GM12878 (cell line): ENCODE measurements at regions not wholly inside any gene's neighbourhood (a gene's known extent, or its start where the extent isn't known, plus 50 kb on each side); places are given as distances from the start of the nearest gene placed in this dataset.

Experiments
- ATAC-seq: fragments of 200-7000 bp; cut with Tn5 transposase; 3 replicates; pipeline ENCODE4 v1.9.1; 2020; ENCODE audit warnings: mild to moderate bottlenecking, moderate library complexity
- BruUV-seq: library from RNA; stranded (reverse); fragments of 400-500 nt; replicated peaks from 2 replicates; lab custom pipeline; 2021; lab: Mats Ljungman, UMichigan
- CTCF ChIA-PET: fragments of 300-600 bp; sonication (Branson Sonifier 250); formaldehyde crosslinking; extraction: SDS; loops from one replicate; lab custom pipeline; 2021; ENCODE audit warnings: inconsistent platforms; lab: Yijun Ruan, JAX
- POLR2A ChIA-PET: fragments of 350-600 bp; formaldehyde crosslinking; extraction: SDS; loops from one replicate; lab custom pipeline; 2021; ENCODE audit warnings: inconsistent platforms; lab: Charles Lee
- RAD21 ChIA-PET: fragments of 300-600 bp; sonication (Branson Sonifier 250); formaldehyde crosslinking; loops from one replicate; lab custom pipeline; 2023; ENCODE audit warnings: antibody characterized with exemption; ENCODE audit not compliant: unreplicated experiment; lab: Charles Lee
- SMC1A ChIA-PET: fragments of 300-600 bp; sonication (Branson Sonifier 250); formaldehyde crosslinking; loops from one replicate; lab custom pipeline; 2023; ENCODE audit not compliant: unreplicated experiment, uncharacterized antibody; lab: Charles Lee
- DNase-seq: peaks from one replicate; pipeline ENCODE4 v3.0.0-alpha.2; 2011; ENCODE audit warnings: low read depth, low spot score
- FAIRE-seq: peaks from 3 replicates; lab custom pipeline; 2011; peaks lifted over from hg19 to GRCh38; lab: Jason Lieb, UNC
- H2AFZ ChIP-seq: 2 replicates; pipeline ENCODE4 v1.6.0; 2011; ENCODE audit warnings: low read depth, low read length, control low read depth; ENCODE audit not compliant: control insufficient read depth
- H3K27ac ChIP-seq: 2 replicates; pipeline ENCODE4 v1.5.1; 2011; ENCODE audit warnings: control low read depth; ENCODE audit not compliant: control insufficient read depth, insufficient read depth
- H3K27me3 ChIP-seq, 2 experiments: replicated peaks in 1 of 2; 2 replicates each; pipeline versions ENCODE4 v1.6.0 to v1.6.1; 2011; ENCODE audit warnings: low read length in 1 of 2; ENCODE audit not compliant: control insufficient read depth in 2 of 2, insufficient read depth in 2 of 2
- H3K36me3 ChIP-seq, 2 experiments: 2 replicates each; pipeline ENCODE4 v1.5.1; 2011; ENCODE audit warnings: low read length in 1 of 2; ENCODE audit not compliant: control insufficient read depth in 2 of 2, insufficient read depth in 2 of 2
- H3K4me1 ChIP-seq: 2 replicates; pipeline ENCODE4 v1.6.1; 2011; ENCODE audit warnings: mild to moderate bottlenecking, low read length, moderate library complexity, mixed read lengths; ENCODE audit not compliant: control insufficient read depth, insufficient read depth
- H3K4me2 ChIP-seq: 2 replicates; pipeline ENCODE4 v1.6.0; 2011; ENCODE audit warnings: control low read depth; ENCODE audit not compliant: control insufficient read depth, insufficient read depth
- H3K4me3 ChIP-seq: fragments of 200-600 bp; sonication (generic); 2 replicates; pipeline ENCODE4 v1.5.1; 2016
- H3K79me2 ChIP-seq: 2 replicates; pipeline ENCODE4 v1.6.0; 2011; ENCODE audit warnings: low read length; ENCODE audit not compliant: control insufficient read depth, insufficient read depth
- H3K9ac ChIP-seq: 2 replicates; pipeline ENCODE4 v1.8.0; 2011; ENCODE audit warnings: low read length, control low read depth, mixed read lengths; ENCODE audit not compliant: control insufficient read depth, insufficient read depth
- H3K9me3 ChIP-seq: replicated peaks from 3 replicates; pipeline ENCODE4 v1.5.1; 2011; ENCODE audit warnings: mild to moderate bottlenecking, low read length; ENCODE audit not compliant: control insufficient read depth, insufficient read depth
- H4K20me1 ChIP-seq: 2 replicates; pipeline ENCODE4 v1.6.0; 2011; ENCODE audit not compliant: control insufficient read depth, insufficient read depth
- BMI1 ChIP-seq: fragments of 450-650 bp; IDR thresholded peaks from 2 replicates; pipeline ENCODE4 v1.6.1; 2016; ENCODE audit warnings: mild to moderate bottlenecking, moderate library complexity, borderline replicate concordance
- CBX3 ChIP-seq: fragments of 200-600 bp; sonication (generic); IDR thresholded peaks from 2 replicates; pipeline ENCODE4 v1.6.1; 2016; ENCODE audit warnings: low read depth, borderline replicate concordance
- CEBPB ChIP-seq, 2 experiments: fragments of 150-350 bp in 1 of 2; IDR thresholded peaks; 2 replicates each; pipeline ENCODE4 v1.6.1; 2012 to 2014; ENCODE audit warnings: low read depth in 2 of 2, low read length in 2 of 2, borderline replicate concordance in 1 of 2, inconsistent platforms in 1 of 2
- CREB1 ChIP-seq: IDR thresholded peaks from 2 replicates; pipeline ENCODE4 v1.6.1; 2012; ENCODE audit warnings: low read depth, mild to moderate bottlenecking, inconsistent platforms
- HCFC1 ChIP-seq: fragments of 150-350 bp; IDR thresholded peaks from 2 replicates; pipeline ENCODE4 v1.6.1; 2014; ENCODE audit warnings: low read length
- POLR2AphosphoS5 ChIP-seq: IDR thresholded peaks from 2 replicates; pipeline ENCODE4 v1.6.1; 2011; ENCODE audit warnings: mild to moderate bottlenecking, low read length, inconsistent platforms
- RBBP5 ChIP-seq: fragments of 200-600 bp; sonication (generic); conservative IDR thresholded peaks from 2 replicates; pipeline ENCODE4 v1.6.1; 2016
- SMARCA5 ChIP-seq: fragments of 450-650 bp; IDR thresholded peaks from 2 replicates; pipeline ENCODE4 v1.6.1; 2017; ENCODE audit warnings: mild to moderate bottlenecking
- WGBS: methylation state at CpG from one replicate; pipeline ENCODE4 v1.1.6; 2016; ENCODE audit warnings: low lambda C conversion rate; ENCODE audit not compliant: insufficient replicate concordance, insufficient coverage; ENCODE audit errors: missing lambda C conversion rate; 5-methylcytosine and 5-hydroxymethylcytosine counted together
- in situ Hi-C: fragments of 300-500 bp; cut with MboI; formaldehyde crosslinking; loops from 9 replicates; pipeline ENCODE4 v1.14.3; 2018; ENCODE audit warnings: mixed read lengths
- intact Hi-C: fragments of 100-400 bp; cut with micrococcal nuclease; formaldehyde crosslinking; loops from one replicate; pipeline ENCODE4 v1.14.2; 2022; ENCODE audit not compliant: unreplicated experiment
- TF ChIP-seq, protein P1 (sequence below): fragments of 150-350 bp; IDR thresholded peaks from 2 replicates; pipeline ENCODE4 v1.6.1; 2014; ENCODE audit warnings: mild to moderate bottlenecking, low read depth, low read length
- TF ChIP-seq, protein P2 (sequence below): IDR thresholded peaks from 2 replicates; pipeline ENCODE4 v1.6.1; 2012; ENCODE audit warnings: improper control_type of control experiment, low read depth, low read length; ENCODE audit not compliant: insufficient replicate concordance
- TF ChIP-seq, protein P3 (sequence below): IDR thresholded peaks from 2 replicates; pipeline ENCODE4 v1.6.1; 2012; ENCODE audit warnings: low read depth, low read length, improper control_type of control experiment

DNA sequence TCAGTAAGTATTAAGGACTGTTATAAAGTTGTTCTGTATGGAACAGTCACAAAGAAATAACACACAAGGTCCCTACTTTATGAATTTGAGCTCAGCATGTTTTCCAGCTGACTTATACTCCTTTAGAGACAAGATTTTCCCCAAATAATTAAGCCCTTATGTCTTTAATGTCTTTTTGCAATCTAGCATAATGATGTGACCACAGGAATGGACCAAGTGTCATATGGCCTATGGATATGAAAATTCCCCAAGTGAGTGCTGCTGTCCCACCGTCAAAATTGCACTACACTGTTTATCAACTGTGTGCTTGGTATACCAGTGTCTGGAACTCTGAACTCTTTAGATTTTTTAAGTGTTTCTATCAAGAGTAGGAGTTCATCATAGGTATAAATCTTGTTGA lies 369.6 kb downstream of the PID1 start:
- no peak overlapping the region for H3K4me2 ChIP-seq
- SMC1A ChIA-PET: no interaction called here
- no peaks in the 10 kb centered on the region for H3K79me2 ChIP-seq
- H3K27ac ChIP-seq: no peak overlapping the region
- H3K36me3 ChIP-seq: no peaks in the 10 kb centered on the region
- in situ Hi-C loops: no loop called here
- H3K9ac ChIP-seq: no peak overlapping the region
- H3K9me3 ChIP-seq: no peaks in the 10 kb centered on the region
- POLR2A ChIA-PET: no interaction called here
- no peak for DNase-seq
- H3K27me3 ChIP-seq: no peaks in the 10 kb centered on the region
- no TSS peak for BruUV-seq
- H3K4me1 ChIP-seq: no peaks in the 10 kb centered on the region
- no peak for TF ChIP-seq CEBPB (IDR thresholded peaks at IDR 0.05; ENCODE audit: borderline replicate concordance in 1 of 2, low read depth in 2 of 2, low read length in 2 of 2)
- TF ChIP-seq CREB1: no peak
- TF ChIP-seq, all 136 proteins: peak for 0
- ChIA-PET RAD21 (no interaction called here), CTCF (interaction anchor here (0.7 kb wide), 1 partner anchor 22 kb away, joined by 3 read pairs; no protein-coding TSS in a partner anchor)
- ATAC-seq (no peak), FAIRE-seq (no peak)
- 38% methylated on average over 1 of the region's 1 CpG for WGBS
- Histone ChIP-seq H3K4me3 (no peak overlapping the region), H4K20me1 (no peaks in the 10 kb centered on the region), H2AFZ (no peak overlapping the region)
- intact Hi-C loops: no loop called here

DNA sequence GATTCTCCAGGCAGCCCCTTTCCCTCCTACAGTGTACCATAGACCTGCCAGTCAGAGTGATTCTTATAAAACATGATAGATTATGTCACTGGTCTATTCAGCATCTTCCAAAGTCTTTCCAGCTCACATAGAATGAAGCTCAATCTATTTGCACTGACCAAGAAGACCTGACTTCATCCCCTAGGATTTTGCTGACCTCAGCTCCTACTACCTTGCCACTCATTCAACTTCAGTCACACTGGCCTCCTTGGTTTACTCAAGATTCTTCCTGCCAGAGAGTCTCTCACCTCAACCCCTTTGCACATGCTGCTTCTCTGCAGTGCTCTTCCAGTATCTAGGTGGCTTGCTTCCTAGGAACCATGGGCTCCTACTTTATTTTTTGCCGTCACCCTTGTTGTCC lies 392.9 kb downstream of the PID1 start:
- H3K27ac ChIP-seq: no peak overlapping the region
- H2AFZ ChIP-seq: no peak overlapping the region
- no TSS peak for BruUV-seq
- intact Hi-C loops: no loop called here
- CTCF ChIA-PET: no interaction called here
- H3K4me3 ChIP-seq: no peak overlapping the region
- FAIRE-seq: no peak
- H3K36me3 ChIP-seq: no peaks in the 10 kb centered on the region
- DNase-seq: no peak
- 0% methylated on average over 1 of the region's 1 CpG for WGBS
- no peak for TF ChIP-seq HCFC1
- TF ChIP-seq RBBP5: no peak
- TF ChIP-seq, protein P1, sequence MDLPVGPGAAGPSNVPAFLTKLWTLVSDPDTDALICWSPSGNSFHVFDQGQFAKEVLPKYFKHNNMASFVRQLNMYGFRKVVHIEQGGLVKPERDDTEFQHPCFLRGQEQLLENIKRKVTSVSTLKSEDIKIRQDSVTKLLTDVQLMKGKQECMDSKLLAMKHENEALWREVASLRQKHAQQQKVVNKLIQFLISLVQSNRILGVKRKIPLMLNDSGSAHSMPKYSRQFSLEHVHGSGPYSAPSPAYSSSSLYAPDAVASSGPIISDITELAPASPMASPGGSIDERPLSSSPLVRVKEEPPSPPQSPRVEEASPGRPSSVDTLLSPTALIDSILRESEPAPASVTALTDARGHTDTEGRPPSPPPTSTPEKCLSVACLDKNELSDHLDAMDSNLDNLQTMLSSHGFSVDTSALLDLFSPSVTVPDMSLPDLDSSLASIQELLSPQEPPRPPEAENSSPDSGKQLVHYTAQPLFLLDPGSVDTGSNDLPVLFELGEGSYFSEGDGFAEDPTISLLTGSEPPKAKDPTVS: no peak
- TF ChIP-seq CBX3: no peak
- TF ChIP-seq SMARCA5: no peak
- TF ChIP-seq, protein P2, sequence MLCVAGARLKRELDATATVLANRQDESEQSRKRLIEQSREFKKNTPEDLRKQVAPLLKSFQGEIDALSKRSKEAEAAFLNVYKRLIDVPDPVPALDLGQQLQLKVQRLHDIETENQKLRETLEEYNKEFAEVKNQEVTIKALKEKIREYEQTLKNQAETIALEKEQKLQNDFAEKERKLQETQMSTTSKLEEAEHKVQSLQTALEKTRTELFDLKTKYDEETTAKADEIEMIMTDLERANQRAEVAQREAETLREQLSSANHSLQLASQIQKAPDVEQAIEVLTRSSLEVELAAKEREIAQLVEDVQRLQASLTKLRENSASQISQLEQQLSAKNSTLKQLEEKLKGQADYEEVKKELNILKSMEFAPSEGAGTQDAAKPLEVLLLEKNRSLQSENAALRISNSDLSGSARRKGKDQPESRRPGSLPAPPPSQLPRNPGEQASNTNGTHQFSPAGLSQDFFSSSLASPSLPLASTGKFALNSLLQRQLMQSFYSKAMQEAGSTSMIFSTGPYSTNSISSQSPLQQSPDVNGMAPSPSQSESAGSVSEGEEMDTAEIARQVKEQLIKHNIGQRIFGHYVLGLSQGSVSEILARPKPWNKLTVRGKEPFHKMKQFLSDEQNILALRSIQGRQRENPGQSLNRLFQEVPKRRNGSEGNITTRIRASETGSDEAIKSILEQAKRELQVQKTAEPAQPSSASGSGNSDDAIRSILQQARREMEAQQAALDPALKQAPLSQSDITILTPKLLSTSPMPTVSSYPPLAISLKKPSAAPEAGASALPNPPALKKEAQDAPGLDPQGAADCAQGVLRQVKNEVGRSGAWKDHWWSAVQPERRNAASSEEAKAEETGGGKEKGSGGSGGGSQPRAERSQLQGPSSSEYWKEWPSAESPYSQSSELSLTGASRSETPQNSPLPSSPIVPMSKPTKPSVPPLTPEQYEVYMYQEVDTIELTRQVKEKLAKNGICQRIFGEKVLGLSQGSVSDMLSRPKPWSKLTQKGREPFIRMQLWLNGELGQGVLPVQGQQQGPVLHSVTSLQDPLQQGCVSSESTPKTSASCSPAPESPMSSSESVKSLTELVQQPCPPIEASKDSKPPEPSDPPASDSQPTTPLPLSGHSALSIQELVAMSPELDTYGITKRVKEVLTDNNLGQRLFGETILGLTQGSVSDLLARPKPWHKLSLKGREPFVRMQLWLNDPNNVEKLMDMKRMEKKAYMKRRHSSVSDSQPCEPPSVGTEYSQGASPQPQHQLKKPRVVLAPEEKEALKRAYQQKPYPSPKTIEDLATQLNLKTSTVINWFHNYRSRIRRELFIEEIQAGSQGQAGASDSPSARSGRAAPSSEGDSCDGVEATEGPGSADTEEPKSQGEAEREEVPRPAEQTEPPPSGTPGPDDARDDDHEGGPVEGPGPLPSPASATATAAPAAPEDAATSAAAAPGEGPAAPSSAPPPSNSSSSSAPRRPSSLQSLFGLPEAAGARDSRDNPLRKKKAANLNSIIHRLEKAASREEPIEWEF: no peak
- TF ChIP-seq, protein P3, sequence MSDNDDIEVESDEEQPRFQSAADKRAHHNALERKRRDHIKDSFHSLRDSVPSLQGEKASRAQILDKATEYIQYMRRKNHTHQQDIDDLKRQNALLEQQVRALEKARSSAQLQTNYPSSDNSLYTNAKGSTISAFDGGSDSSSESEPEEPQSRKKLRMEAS: no peak
- TF ChIP-seq POLR2AphosphoS5: no peak
- no peak for TF ChIP-seq BMI1
- TF ChIP-seq CEBPB (IDR thresholded peaks at IDR 0.05; ENCODE audit: borderline replicate concordance in 1 of 2, low read depth in 2 of 2, low read length in 2 of 2): no peak
- H3K9ac ChIP-seq: no peak overlapping the region
- H3K27me3 ChIP-seq: no peaks in the 10 kb centered on the region
- RAD21 ChIA-PET: no interaction called here
- no peak overlapping the region for H3K4me2 ChIP-seq
- H3K4me1 ChIP-seq: no peaks in the 10 kb centered on the region
- no peaks in the 10 kb centered on the region for H3K9me3 ChIP-seq
- SMC1A ChIA-PET: no interaction called here
- no peaks in the 10 kb centered on the region for H3K79me2 ChIP-seq
- no peaks in the 10 kb centered on the region for H4K20me1 ChIP-seq
- in situ Hi-C loops: no loop called here
- ATAC-seq: no peak
- POLR2A ChIA-PET: no interaction called here
